ENCODE measurements at regions not wholly inside any gene's neighbourhood (a gene's known extent, or its start where the extent isn't known, plus 50 kb on each side); places are given as distances from the start of the nearest gene placed in this dataset.

DNA sequence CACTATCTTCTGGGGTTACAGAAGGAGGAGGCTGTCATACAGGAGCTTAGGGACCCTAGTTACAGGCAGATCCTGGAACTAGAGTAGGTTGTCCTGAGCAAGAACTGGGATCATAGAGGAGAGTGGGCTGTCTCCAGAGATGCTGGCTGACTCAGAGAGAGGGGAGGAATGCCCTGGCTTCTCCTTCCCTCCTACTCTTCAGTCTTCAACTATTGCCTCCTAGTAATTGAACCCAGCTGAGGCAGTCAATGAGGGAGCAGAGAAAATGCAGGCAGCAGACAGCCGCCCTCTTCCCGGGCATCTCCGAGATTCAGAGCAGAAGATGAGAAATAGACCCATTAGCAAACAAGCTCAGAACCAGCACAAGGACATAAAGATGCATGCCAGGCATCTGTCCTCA is 118.3 kb upstream of the PDE5A start:
- DNase-seq (ENCODE audit: low spot score), result no peak

GRCh38 chr4:119745351-119745750 is 116.7 kb upstream of the PDE5A start:
- no peak for DNase-seq (ENCODE audit: low spot score)

- DNase-seq (ENCODE audit: low spot score), result no peak
Observed at GRCh38 chr4:119744580-119744979, 116.0 kb upstream of the PDE5A start.

GRCh38 chr4:119743644-119744043 is 115.0 kb upstream of the PDE5A start:
- no peak for DNase-seq (ENCODE audit: low spot score)

GRCh38 chr4:119739796-119740195 is 111.2 kb upstream of the PDE5A start:
- DNase-seq (ENCODE audit: low spot score), result no peak

DNA sequence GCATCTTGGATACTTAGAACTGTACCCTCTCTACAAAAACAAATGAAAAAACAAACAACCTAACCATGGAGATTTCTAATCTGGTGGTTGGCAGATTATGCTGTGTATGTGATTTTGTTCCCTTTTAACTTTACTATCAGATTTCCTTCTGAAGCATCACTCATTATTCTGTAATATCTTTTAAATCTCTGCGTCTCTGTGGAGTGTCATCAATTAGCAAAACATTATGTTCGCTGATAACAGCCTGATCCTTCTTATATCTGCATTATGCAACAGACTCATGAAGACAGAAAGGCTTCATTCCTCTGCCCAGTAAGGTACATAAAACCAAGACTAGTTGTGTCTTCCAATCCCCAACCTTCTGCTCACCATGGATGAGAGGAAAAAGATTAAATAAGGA is 110.3 kb upstream of the PDE5A start:
- no peak for DNase-seq (ENCODE audit: low spot score)

GRCh38 chr4:119736559-119736958 is 108.0 kb upstream of the PDE5A start:
- no peak for DNase-seq (ENCODE audit: low spot score)

GRCh38 chr4:119735165-119735651 is 106.6 kb upstream of the PDE5A start:
- no peak for DNase-seq (ENCODE audit: low spot score)

DNA sequence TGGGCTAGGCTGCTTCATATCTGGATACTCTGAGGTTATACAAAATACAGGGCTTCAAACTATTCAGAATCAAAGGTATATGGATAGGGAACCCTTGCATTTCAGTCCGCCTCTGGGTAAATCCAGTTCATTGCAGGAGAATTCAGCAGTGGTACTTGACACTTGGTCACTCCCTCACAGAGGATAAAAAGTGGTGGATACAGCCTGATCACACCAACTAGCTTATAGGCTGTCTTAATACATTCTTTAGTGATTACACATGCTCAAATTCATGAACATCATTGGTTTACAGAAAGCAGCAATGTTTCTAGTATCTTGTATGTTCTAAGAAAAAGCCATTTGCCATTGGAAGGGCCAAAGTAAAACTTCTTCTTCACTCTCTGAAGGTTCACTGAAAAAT is 104.8 kb upstream of the PDE5A start:
- DNase-seq (ENCODE audit: low spot score), result no peak

GRCh38 chr4:119731778-119732177 is 103.2 kb upstream of the PDE5A start:
- DNase-seq (ENCODE audit: low spot score), result no peak

GRCh38 chr4:119731146-119731742 is 102.6 kb upstream of the PDE5A start:
- no peak for DNase-seq (ENCODE audit: low spot score)

DNA sequence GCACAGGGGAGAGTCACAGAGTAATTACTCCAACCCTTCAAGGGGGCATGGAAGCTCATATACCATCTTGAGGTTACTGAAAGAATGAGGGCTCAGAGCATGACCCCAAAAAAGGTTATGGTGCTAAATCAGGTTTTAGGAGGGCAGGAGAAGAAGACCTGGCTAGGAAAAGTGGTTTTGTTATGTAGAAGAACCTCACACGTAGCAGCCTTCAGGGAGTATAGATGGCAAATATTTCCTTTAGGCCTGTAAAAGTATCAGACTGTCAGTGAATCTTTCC is 102.0 kb upstream of the PDE5A start:
- DNase-seq (ENCODE audit: low spot score), result no peak

DNA sequence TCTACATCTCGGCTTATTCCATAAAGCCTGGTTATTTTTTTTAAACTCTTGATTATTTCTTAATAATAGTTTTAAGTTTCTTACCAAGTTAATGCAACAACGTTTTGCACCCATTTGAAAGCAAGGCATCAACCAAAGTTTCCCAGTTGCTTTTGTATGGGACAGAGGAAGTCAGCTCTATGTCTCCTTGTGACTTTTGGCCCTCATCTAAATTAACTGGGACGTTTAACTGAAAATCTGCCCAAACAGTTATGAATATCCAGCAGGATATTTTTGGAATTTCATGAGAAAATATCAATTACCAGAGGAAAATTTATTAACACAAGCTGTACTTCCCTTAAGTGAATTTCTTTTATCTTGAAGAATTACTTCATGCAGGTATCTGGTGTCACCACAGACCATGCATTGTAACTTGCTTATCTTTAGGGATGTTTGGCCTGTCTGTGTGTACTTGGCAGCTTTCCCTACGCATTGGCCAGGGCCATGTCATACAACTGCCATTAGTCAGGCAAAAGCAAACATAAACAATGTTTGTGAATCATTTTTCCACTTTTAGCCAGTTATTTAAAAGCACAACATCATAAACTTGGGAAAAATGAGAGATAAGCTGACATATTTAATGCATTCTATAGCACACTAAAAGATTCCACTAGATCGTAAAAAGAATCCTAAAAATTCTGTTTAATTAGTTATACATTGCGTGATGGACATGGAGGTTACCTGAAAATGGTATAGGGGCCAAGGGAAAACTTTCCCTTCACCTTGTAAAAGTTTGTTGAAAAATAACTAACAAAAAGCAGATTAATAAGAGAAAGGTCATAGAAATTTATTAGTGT is 101.4 kb upstream of the PDE5A start:
- DNase-seq (ENCODE audit: low spot score), result peak; percentile 57

DNA sequence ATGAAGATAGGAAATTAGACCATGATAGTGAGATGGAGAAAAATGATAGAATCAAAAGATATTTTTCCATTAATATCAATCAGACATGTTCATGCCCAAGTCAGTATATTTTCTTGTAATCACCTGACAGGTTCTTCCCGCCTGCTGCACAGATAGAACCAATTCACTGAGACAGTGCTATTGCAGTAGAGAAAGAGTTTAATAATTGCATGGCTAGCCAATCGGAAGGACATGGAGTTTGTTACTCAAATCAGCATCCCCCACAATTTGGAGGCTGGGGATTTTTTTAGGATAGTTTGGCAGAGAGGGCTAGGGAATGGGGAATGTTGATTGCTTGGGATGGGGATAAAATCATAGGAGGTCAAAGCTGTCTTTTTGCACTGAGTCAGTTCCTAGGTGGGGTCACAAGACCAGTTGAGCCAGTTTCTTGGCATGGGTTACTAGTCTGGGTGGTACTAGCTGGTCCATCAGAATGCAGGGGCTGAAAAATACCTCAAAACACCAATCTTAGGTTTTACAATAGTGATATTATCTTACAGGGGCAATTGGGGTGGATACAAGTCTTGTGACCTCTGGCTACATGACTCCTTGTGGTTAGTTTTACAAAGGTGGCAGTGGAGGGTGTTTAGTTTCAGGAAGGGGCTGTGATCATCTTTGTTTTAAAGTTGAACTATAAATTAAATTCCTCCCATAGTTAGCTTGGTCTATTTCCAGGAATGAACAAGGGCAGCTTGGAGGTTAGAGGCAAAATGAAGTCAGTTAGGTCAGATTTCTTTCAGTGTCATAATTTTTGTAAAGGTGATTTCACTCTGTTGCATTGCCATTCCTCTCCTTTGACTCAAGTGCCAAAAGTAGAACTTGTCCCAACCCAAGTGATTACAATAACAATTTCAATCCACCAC is 100.3 kb upstream of the PDE5A start:
- no peak for DNase-seq (ENCODE audit: low spot score)

- no peak for DNase-seq (ENCODE audit: low spot score)
Observed at GRCh38 chr4:119728185-119728584, 99.6 kb upstream of the PDE5A start.

GRCh38 chr4:119726505-119726904 is 97.9 kb upstream of the PDE5A start:
- DNase-seq (ENCODE audit: low spot score), result no peak

- DNase-seq (ENCODE audit: low spot score), result no peak
Observed at GRCh38 chr4:119725688-119726330, 97.2 kb upstream of the PDE5A start.

GRCh38 chr4:119725011-119725410 is 96.4 kb upstream of the PDE5A start:
- DNase-seq (ENCODE audit: low spot score), result no peak

GRCh38 chr4:119722670-119723069 is 94.1 kb upstream of the PDE5A start:
- no peak for DNase-seq (ENCODE audit: low spot score)

DNA sequence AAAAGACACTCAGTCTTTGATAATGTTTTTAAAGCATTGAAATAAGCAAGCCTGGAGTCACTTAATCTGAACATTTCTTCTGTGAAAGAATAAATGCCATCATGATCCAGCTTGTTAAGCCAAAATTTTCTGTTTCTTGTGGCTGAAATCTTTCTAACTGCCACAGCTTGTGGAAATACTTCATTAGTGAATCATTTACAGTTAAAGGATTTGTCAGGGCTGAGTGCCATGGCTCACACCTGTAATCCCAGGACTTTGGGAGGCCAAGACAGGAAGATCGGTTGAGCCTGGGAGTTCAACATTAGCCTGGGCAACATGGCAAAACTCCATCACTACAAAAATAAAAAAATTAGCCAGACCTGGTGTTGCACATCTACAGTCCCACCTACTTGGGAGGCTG is 93.3 kb upstream of the PDE5A start:
- DNase-seq (ENCODE audit: low spot score), result no peak

- DNase-seq (ENCODE audit: low spot score), result no peak
Observed at GRCh38 chr4:119715490-119716445, 87.2 kb upstream of the PDE5A start.
